ENCODE measurements at regions not wholly inside any gene's neighbourhood (a gene's known extent, or its start where the extent isn't known, plus 50 kb on each side); places are given as distances from the start of the nearest gene placed in this dataset.
A peak's percentile ranks its signal among the peaks of the same experiment; 100 is the strongest.

DNA sequence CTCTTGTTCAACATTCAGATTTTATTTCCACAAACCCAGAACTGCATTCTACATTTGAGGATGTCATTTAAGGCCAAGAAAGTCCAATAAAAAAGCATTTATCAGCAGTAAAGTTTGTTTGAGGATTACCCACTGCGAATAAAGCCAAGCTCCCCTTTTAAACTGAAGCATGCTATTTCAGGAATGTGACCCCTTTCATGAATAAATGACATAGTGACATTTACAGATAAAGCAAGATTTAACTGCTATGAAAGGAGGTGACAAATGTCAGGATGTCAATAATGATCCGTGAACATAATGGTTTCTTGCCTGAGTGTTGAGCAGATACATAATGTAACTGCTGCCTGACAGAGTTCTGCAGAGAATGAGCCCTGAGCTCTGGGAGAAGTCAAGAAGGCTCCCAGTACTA, 146.3 kb downstream of the TDRD15 start:
- DNase-seq: no peak
- Histone ChIP-seq H3K4me3 (ENCODE audit: low read depth, low read length) (no peak overlapping the region), H3K27me3 (no peaks in the 10 kb centered on the region), H3K9me3 (no peaks in the 10 kb centered on the region), H3K36me3 (no peaks in the 10 kb centered on the region), H3K4me1 (no peaks in the 10 kb centered on the region; the same call in 1 of the 2 replicates)
- TF ChIP-seq, protein P1, sequence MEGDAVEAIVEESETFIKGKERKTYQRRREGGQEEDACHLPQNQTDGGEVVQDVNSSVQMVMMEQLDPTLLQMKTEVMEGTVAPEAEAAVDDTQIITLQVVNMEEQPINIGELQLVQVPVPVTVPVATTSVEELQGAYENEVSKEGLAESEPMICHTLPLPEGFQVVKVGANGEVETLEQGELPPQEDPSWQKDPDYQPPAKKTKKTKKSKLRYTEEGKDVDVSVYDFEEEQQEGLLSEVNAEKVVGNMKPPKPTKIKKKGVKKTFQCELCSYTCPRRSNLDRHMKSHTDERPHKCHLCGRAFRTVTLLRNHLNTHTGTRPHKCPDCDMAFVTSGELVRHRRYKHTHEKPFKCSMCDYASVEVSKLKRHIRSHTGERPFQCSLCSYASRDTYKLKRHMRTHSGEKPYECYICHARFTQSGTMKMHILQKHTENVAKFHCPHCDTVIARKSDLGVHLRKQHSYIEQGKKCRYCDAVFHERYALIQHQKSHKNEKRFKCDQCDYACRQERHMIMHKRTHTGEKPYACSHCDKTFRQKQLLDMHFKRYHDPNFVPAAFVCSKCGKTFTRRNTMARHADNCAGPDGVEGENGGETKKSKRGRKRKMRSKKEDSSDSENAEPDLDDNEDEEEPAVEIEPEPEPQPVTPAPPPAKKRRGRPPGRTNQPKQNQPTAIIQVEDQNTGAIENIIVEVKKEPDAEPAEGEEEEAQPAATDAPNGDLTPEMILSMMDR (IDR thresholded peaks at IDR 0.05; ENCODE audit: low read depth, low read length): no peak

DNA sequence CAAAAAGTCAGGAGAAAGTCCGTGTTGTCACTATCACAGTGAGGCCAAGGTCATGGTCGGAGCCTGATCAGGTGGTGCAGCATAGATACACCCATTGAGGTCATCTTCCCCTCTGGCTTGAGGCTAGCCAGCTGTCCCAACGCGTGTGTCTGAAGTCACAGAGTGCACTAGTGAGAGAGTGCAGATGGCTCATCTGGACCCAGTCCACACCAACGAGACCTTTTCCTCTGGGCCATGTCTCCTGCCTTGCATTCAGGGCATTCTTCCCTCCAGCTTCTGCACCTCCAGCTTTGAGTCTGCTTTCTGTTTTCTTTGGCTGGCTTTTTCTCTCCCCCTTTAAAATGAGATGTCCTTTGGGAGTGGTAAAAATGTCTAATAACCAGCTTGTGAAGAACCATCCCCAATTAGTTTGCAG, 146.9 kb downstream of the TDRD15 start:
- Histone ChIP-seq H3K9me3 (no peaks in the 10 kb centered on the region), H3K4me3 (ENCODE audit: low read depth, low read length) (no peak overlapping the region), H3K4me1 (peaks cover 4% of the 10 kb centered on the region; the same call in 1 of the 2 replicates), H3K27me3 (no peaks in the 10 kb centered on the region), H3K36me3 (no peaks in the 10 kb centered on the region)
- TF ChIP-seq, protein P1 (IDR thresholded peaks at IDR 0.05; ENCODE audit: low read depth, low read length): no peak
- peak; percentile 26 for DNase-seq

DNA sequence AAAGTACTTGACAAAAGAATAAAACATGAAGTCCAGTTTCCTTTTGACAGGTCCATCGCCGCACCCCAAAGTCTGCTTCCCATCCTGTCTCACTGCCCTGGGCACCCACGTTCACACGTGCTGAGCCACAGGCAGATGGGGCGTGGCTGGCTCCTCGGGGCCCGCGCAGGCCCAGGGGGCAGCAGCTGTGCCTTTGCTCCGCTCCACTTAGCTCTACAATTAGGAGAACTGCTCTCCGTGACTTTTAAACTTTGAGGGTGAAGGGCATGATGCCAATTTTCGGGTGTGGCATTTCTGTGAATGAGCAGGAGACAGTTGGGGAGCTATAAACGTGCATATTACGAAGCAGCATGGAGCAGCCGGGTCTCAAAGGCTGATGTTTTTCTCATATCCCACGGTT, 152.4 kb downstream of the TDRD15 start:
- Histone ChIP-seq H3K36me3 (no peaks in the 10 kb centered on the region), H3K9me3 (no peaks in the 10 kb centered on the region), H3K4me3 (ENCODE audit: low read depth, low read length) (no peak overlapping the region), H3K4me1 (peaks cover 26% of the 10 kb centered on the region), H3K27me3 (no peaks in the 10 kb centered on the region)
- DNase-seq: no peak
- TF ChIP-seq, protein P1 (IDR thresholded peaks at IDR 0.05; ENCODE audit: low read depth, low read length): no peak

DNA sequence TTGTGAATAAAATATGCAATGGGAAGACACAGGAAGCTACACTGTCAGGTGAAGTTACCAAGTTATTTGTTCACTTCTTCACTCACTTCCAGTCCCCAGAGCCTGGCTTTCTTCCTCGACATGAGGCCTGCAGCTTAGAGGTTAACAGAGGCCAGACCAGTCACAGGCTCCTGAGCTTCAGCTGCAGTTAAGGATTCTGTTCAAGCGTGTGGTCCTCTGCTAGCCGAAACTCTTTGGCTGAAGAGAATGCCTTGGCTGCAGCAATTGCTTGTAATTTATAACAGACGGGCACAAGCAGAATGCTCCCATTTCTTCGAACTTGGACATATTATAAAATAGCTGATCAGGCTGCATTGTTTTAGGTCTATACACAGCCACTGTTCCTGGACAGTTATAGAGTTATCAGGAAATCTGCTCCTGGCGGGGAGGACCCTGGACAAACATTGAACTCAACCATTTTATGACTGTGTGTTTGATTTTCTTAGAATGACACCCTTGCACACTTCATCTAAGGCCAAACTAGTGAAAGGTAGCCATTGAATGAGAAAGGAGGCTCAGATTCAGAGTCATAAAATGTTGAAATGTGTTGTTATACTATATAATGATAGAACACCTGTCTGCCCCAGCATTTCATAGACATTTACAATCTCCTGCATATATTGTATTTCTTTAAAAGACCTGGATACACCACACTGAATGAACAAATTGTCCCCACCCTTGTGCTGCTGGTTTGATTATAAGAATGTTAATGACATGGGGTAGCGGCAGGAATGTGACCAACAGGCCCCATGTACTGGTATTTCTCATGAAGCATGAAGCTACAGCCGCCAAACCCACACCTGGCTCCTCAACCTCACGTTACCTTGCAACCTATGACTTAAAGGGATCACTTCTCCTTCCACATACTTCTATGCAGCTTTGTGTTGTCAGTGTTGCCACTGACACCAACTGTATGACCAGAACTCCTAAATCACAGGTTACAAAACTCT, 153.6 kb downstream of the TDRD15 start:
- TF ChIP-seq, protein P1 (IDR thresholded peaks at IDR 0.05; ENCODE audit: low read depth, low read length): no peak
- Histone ChIP-seq H3K4me3 (ENCODE audit: low read depth, low read length) (no peak overlapping the region), H3K9me3 (no peaks in the 10 kb centered on the region), H3K36me3 (no peaks in the 10 kb centered on the region), H3K4me1 (peaks cover 32% of the 10 kb centered on the region), H3K27me3 (no peaks in the 10 kb centered on the region)
- no peak for DNase-seq

DNA sequence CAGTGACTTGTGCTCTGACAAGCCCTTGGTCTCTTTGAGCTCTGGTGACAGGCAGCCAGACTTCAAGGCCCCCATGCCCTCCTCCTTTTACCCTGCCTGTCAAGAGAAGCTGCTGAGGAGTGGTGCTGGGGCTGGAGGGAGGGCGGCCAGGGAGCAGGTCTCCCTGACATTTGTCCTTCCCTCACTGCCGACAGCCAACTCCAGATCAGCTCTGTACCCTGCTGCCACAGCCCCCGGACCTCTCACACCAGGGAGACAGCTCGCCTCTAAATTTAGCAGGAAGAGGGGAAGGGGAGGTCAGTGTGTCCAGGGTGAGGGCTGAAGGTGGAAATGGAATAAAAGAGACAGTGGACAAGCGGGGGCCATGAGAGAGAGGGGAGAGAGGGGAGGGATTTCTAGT, 155.8 kb downstream of the TDRD15 start:
- TF ChIP-seq, protein P1 (IDR thresholded peaks at IDR 0.05; ENCODE audit: low read depth, low read length): no peak
- no peaks in the 10 kb centered on the region for H3K27me3 ChIP-seq
- H3K4me3 ChIP-seq (ENCODE audit: low read depth, low read length): no peak overlapping the region
- DNase-seq: no peak
- peaks cover 40% of the 10 kb centered on the region for H3K4me1 ChIP-seq
- no peaks in the 10 kb centered on the region for H3K9me3 ChIP-seq
- H3K36me3 ChIP-seq: no peaks in the 10 kb centered on the region

DNA sequence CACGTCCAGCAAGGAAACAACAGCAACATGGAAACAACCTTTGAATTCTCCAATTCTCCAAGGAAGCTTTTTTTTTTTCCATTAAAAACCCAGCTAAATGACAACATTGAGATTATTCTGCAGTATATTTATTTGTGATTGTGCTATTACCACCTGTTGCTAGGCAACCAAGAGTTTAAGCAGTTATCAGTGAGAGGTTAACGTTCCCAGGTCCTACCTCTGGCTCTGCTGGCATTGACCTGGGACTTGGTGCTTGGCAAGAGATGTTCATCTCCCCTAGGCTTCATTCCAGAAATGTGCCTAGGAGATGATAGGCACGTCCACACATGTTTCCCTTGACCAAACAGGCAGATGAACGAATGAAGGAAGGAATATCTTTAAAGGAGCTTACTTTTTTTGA, 157.0 kb downstream of the TDRD15 start:
- TF ChIP-seq, protein P1 (IDR thresholded peaks at IDR 0.05; ENCODE audit: low read depth, low read length): no peak
- Histone ChIP-seq H3K4me1 (peaks cover 43% of the 10 kb centered on the region), H3K9me3 (no peaks in the 10 kb centered on the region), H3K4me3 (ENCODE audit: low read depth, low read length) (no peak overlapping the region), H3K27me3 (no peaks in the 10 kb centered on the region), H3K36me3 (no peaks in the 10 kb centered on the region)
- DNase-seq: no peak

Data from BE2C (cell line).